Endodermal cell (in vitro differentiated cells): ENCODE measurements at regions not wholly inside any gene's neighbourhood (a gene's known extent, or its start where the extent isn't known, plus 50 kb on each side); places are given as distances from the start of the nearest gene placed in this dataset.

Source experiments
- DNase-seq: peaks from one replicate; pipeline ENCODE4 v3.0.0-alpha.2; 2017
- H3K27ac ChIP-seq: 2 replicates; pipeline ENCODE4 v1.5.1; 2013; ENCODE audit warnings: mild to moderate bottlenecking, low read depth, low read length, moderate library complexity
- H3K27me3 ChIP-seq: 2 replicates; pipeline ENCODE4 v1.6.1; 2013; ENCODE audit warnings: mild to moderate bottlenecking, low read length, moderate library complexity; ENCODE audit not compliant: insufficient read depth, control insufficient read depth, poor library complexity, severe bottlenecking
- H3K36me3 ChIP-seq: 2 replicates; pipeline ENCODE4 v1.7.0; 2013; ENCODE audit warnings: mild to moderate bottlenecking, low read length, moderate library complexity; ENCODE audit not compliant: control insufficient read depth, insufficient read depth
- H3K4me1 ChIP-seq: one replicate; pipeline ENCODE4 v1.7.0; 2013; ENCODE audit warnings: low read length; ENCODE audit not compliant: control insufficient read depth, insufficient read depth
- H3K4me3 ChIP-seq: 2 replicates; pipeline ENCODE4 v1.5.1; 2013; ENCODE audit warnings: mild to moderate bottlenecking, low read length, moderate library complexity
- H3K9ac ChIP-seq: 2 replicates; pipeline ENCODE4 v1.6.1; 2013; ENCODE audit warnings: mild to moderate bottlenecking, low read length, moderate library complexity; ENCODE audit not compliant: poor library complexity, severe bottlenecking; ENCODE audit errors: extremely low read depth
- H3K9me3 ChIP-seq: 2 replicates; pipeline ENCODE4 v1.6.1; 2013; ENCODE audit warnings: mild to moderate bottlenecking, low read length, moderate library complexity; ENCODE audit not compliant: control insufficient read depth
- H3K27ac Mint-ChIP-seq: 2 replicates; pipeline ENCODE4 v1.8.0; 2020; ENCODE audit warnings: mixed read lengths
- H3K27me3 Mint-ChIP-seq: 2 replicates; pipeline ENCODE4 v1.8.0; 2021; ENCODE audit warnings: mild to moderate bottlenecking, mixed read lengths; ENCODE audit not compliant: insufficient read depth
- H3K36me3 Mint-ChIP-seq: 2 replicates; pipeline ENCODE4 v1.8.0; 2020; ENCODE audit warnings: low read depth, mixed read lengths
- H3K4me1 Mint-ChIP-seq: 2 replicates; pipeline ENCODE4 v1.8.0; 2020; ENCODE audit warnings: mixed read lengths
- H3K4me3 Mint-ChIP-seq: 2 replicates; pipeline ENCODE4 v1.8.0; 2020; ENCODE audit warnings: mild to moderate bottlenecking, moderate library complexity, mixed read lengths
- H3K9me3 Mint-ChIP-seq: 2 replicates; pipeline ENCODE4 v1.8.0; 2020; ENCODE audit warnings: mild to moderate bottlenecking, mixed read lengths
- WGBS, 2 experiments: methylation state at CpG; one replicate each; pipeline versions ENCODE4 v1.1.5 to v1.1.7; 2013; ENCODE audit warnings: missing lambda C conversion rate in 2 of 2, mixed read lengths in 1 of 2; ENCODE audit not compliant: insufficient coverage in 1 of 2, insufficient read length in 1 of 2; 5-methylcytosine and 5-hydroxymethylcytosine counted together
- TF ChIP-seq, protein P1 (sequence below): fragments of 200-600 bp; sonication (generic); conservative IDR thresholded peaks from 2 replicates; pipeline ENCODE4 v1.5.0; 2021; ENCODE audit warnings: antibody characterized with exemption, mild to moderate bottlenecking

DNA sequence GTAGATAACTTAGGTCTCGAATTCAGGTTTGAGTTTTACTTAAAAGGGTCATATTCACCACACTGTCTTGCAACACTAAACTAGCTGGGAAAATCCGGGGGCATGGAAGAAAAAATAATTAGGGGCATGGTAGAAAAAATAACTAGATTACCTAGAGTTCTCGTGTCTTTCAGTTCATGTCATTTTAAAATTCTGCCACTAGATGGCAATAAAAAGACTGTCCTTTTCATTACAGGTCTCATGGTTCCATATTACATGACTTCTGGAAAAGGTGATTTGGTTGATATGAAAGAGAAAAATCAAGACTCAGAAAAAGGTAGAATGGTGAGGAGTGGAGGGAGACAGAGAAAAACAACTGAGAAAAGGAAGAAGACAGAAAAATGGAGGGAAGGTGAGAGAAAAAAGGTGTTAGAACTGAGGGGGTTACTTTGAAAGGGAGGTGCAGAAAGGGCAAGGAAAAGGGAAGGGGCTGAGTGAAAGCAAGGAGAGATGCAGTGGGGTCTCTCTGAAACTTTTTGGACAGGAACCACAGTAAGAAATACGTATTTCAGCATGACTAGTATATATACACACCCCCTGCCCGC, 299.0 kb downstream of the KLF12 start:
- H3K9me3 Mint-ChIP-seq: no peaks in the 10 kb centered on the region
- TF ChIP-seq, protein P1, sequence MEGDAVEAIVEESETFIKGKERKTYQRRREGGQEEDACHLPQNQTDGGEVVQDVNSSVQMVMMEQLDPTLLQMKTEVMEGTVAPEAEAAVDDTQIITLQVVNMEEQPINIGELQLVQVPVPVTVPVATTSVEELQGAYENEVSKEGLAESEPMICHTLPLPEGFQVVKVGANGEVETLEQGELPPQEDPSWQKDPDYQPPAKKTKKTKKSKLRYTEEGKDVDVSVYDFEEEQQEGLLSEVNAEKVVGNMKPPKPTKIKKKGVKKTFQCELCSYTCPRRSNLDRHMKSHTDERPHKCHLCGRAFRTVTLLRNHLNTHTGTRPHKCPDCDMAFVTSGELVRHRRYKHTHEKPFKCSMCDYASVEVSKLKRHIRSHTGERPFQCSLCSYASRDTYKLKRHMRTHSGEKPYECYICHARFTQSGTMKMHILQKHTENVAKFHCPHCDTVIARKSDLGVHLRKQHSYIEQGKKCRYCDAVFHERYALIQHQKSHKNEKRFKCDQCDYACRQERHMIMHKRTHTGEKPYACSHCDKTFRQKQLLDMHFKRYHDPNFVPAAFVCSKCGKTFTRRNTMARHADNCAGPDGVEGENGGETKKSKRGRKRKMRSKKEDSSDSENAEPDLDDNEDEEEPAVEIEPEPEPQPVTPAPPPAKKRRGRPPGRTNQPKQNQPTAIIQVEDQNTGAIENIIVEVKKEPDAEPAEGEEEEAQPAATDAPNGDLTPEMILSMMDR: peak; percentile 79
- H3K4me3 Mint-ChIP-seq: no peak overlapping the region
- Histone ChIP-seq H3K27me3 (no peaks in the 10 kb centered on the region), H3K4me3 (no peak overlapping the region), H3K9ac (no peak overlapping the region), H3K27ac (no peak overlapping the region), H3K36me3 (no peaks in the 10 kb centered on the region), H3K9me3 (no peaks in the 10 kb centered on the region), H3K4me1 (peaks cover 6% of the 10 kb centered on the region)
- DNase-seq: no peak
- H3K4me1 Mint-ChIP-seq: peaks cover 18% of the 10 kb centered on the region
- WGBS, 2 experiments: 42 to 80% methylated on average over 1 to 5 of the region's 5 CpGs
- H3K27me3 Mint-ChIP-seq: no peaks in the 10 kb centered on the region
- H3K36me3 Mint-ChIP-seq: no peaks in the 10 kb centered on the region
- H3K27ac Mint-ChIP-seq: no peak overlapping the region

DNA sequence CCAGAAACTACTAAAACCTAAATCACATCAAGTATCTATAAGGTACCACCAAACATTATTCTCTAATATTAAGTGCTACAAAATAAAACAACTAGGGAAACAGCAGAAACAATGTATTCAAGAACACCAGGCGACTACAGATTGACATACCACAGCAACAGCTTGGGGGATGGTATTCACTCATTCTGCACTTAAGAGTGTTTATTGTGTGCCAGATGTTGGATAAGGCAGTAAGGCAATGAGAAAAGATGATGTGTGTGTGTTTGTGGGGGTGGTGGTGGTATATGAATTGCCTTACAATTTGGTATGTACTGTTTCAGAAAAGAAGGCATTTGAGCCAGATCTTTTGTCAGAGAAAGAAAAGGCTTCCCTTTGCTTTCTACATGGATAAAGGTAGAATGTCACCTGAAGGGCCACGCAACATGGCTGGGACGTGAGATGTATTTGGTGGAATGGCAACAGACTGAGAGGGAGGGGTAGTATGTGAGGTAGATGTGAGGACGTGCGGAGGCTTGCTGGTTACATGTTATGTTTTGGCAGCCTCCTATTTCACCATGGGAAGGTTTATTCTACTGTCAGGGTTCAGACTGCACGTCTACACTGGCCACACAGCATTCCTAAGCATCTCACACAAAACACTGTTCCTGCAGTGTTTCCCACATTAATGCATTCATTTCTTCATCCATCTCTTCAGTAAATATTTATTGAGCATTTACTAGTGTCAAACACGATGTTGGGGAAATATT, 300.7 kb downstream of the KLF12 start:
- H3K4me3 ChIP-seq: no peak overlapping the region
- H3K36me3 Mint-ChIP-seq: no peaks in the 10 kb centered on the region
- TF ChIP-seq, protein P1: no peak
- peaks cover 6% of the 10 kb centered on the region for H3K4me1 ChIP-seq
- H3K4me3 Mint-ChIP-seq: no peak overlapping the region
- H3K27me3 ChIP-seq: no peaks in the 10 kb centered on the region
- H3K9me3 Mint-ChIP-seq: no peaks in the 10 kb centered on the region
- 93% methylated on average over 6 of the region's 7 CpGs; no CpG with 5 or more reads in 1 of the 2 experiments for WGBS, 2 experiments
- H3K36me3 ChIP-seq: no peaks in the 10 kb centered on the region
- H3K27me3 Mint-ChIP-seq: no peaks in the 10 kb centered on the region
- H3K9me3 ChIP-seq: no peaks in the 10 kb centered on the region
- no peak for DNase-seq
- H3K27ac Mint-ChIP-seq: no peak overlapping the region
- no peak overlapping the region for H3K27ac ChIP-seq
- peaks cover 21% of the 10 kb centered on the region for H3K4me1 Mint-ChIP-seq
- H3K9ac ChIP-seq: no peak overlapping the region

DNA sequence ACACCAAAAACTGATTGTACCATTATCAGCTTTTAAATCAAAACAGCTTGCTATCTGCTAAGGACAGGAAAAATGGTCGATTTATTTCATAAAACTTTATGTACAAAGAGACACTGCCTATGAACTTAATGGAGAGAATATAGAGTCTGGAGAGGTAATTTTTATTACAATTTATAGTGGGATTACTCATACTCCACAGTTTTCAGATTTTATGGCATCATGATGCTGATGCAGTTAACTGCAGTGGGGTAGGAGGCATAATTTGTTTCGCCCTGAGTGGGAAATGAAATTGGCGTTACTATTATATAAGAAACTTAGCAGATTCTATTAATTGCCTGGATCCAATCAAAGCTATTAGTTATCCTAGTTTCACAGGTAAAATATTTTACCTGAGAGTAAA, 301.4 kb downstream of the KLF12 start:
- H3K27me3 Mint-ChIP-seq: no peaks in the 10 kb centered on the region
- no peak overlapping the region for H3K4me3 ChIP-seq
- no peak overlapping the region for H3K9ac ChIP-seq
- DNase-seq: no peak
- no peak overlapping the region for H3K4me3 Mint-ChIP-seq
- peaks cover 24% of the 10 kb centered on the region for H3K4me1 Mint-ChIP-seq
- H3K9me3 ChIP-seq: no peaks in the 10 kb centered on the region
- no peaks in the 10 kb centered on the region for H3K36me3 Mint-ChIP-seq
- no peaks in the 10 kb centered on the region for H3K36me3 ChIP-seq
- H3K27ac ChIP-seq: no peak overlapping the region
- TF ChIP-seq, protein P1: no peak
- no peaks in the 10 kb centered on the region for H3K27me3 ChIP-seq
- peaks cover 6% of the 10 kb centered on the region for H3K4me1 ChIP-seq
- whole genome bisulfite sequencing, 2 experiments: 80% methylated on average over 1 of the region's 3 CpGs; no CpG with 5 or more reads in 1 of the 2 experiments
- H3K9me3 Mint-ChIP-seq: no peaks in the 10 kb centered on the region
- no peak overlapping the region for H3K27ac Mint-ChIP-seq
